SK-N-SH (cell line): ENCODE measurements at regions not wholly inside any gene's neighbourhood (a gene's known extent, or its start where the extent isn't known, plus 50 kb on each side); places are given as distances from the start of the nearest gene placed in this dataset.

Source experiments
- CTCF ChIA-PET: fragments of 300-600, 350-600 bp; formaldehyde crosslinking; extraction: SDS; loops from one replicate; lab custom pipeline; 2021; lab: Yijun Ruan, JAX
- POLR2A ChIA-PET: fragments of 350-600 bp; sonication (Branson Sonifier 250); formaldehyde crosslinking; extraction: SDS; loops from one replicate; lab custom pipeline; 2020; ENCODE audit warnings: antibody characterized with exemption, inconsistent platforms; lab: Yijun Ruan, JAX
- DNase-seq: peaks from one replicate; pipeline ENCODE4 v3.0.0; 2012
- H2AFZ ChIP-seq: fragments of 200-600 bp; sonication (generic); 2 replicates; pipeline ENCODE4 v1.8.1; 2016; ENCODE audit warnings: antibody characterized with exemption, mild to moderate bottlenecking, low read depth
- H3F3A ChIP-seq: fragments of 200-600 bp; sonication (generic); replicated peaks from 2 replicates; pipeline ENCODE3; 2016; ENCODE audit warnings: antibody characterized with exemption, mild to moderate bottlenecking; ENCODE audit not compliant: insufficient read depth
- H3K27ac ChIP-seq, 2 experiments: fragments of 200-500 bp in 1 of 2; fragments of 200-600 bp in 1 of 2; sonication (Bioruptor generic) in 1 of 2; sonication (generic), shearing (Covaris generic) in 1 of 2; 2 replicates each; pipeline versions ENCODE4 v1.5.1 to v1.6.1; 2014 to 2016; ENCODE audit warnings: low read depth in 2 of 2, inconsistent platforms in 1 of 2, low read length in 1 of 2, mild to moderate bottlenecking in 1 of 2, mixed read lengths in 1 of 2
- H3K27me3 ChIP-seq: fragments of 200-600 bp; sonication (generic), shearing (Covaris generic); 2 replicates; pipeline ENCODE4 v1.6.1; 2016; ENCODE audit warnings: mixed run types; ENCODE audit not compliant: insufficient read depth
- H3K36me3 ChIP-seq, 2 experiments: fragments of 200-500 bp in 1 of 2; fragments of 200-600 bp in 1 of 2; sonication (Bioruptor generic) in 1 of 2; sonication (generic) in 1 of 2; replicated peaks in 1 of 2; 2 replicates each; pipeline versions ENCODE3 to v1.5.1; 2014 to 2016; ENCODE audit warnings: low read length in 1 of 2, mild to moderate bottlenecking in 1 of 2; ENCODE audit not compliant: insufficient read depth in 2 of 2, control insufficient read depth in 1 of 2
- H3K4me1 ChIP-seq, 2 experiments: fragments of 200-500 bp in 1 of 2; fragments of 200-600 bp in 1 of 2; sonication (Bioruptor generic) in 1 of 2; sonication (generic), shearing (Covaris generic) in 1 of 2; 2 replicates each; pipeline versions ENCODE4 v1.5.1 to v1.6.1; 2014 to 2016; ENCODE audit warnings: low read depth in 1 of 2, low read length in 1 of 2, mixed run types in 1 of 2; ENCODE audit not compliant: insufficient read depth in 2 of 2, control insufficient read depth in 1 of 2
- H3K4me2 ChIP-seq: fragments of 200-600 bp; sonication (generic), shearing (Covaris generic); 2 replicates; pipeline ENCODE4 v1.6.1; 2017; ENCODE audit warnings: mixed run types
- H3K4me3 ChIP-seq, 2 experiments: fragments of 200-500 bp in 1 of 2; fragments of 200-600 bp in 1 of 2; sonication (Bioruptor generic) in 1 of 2; sonication (generic), shearing (Covaris generic) in 1 of 2; 2 replicates each; pipeline versions ENCODE4 v1.5.1 to v1.8.1; 2014 to 2016; ENCODE audit warnings: low read depth in 2 of 2, inconsistent platforms in 1 of 2, low read length in 1 of 2, mild to moderate bottlenecking in 1 of 2, mixed read lengths in 1 of 2, moderate library complexity in 1 of 2
- H3K79me2 ChIP-seq: fragments of 200-600 bp; sonication (generic); 2 replicates; pipeline ENCODE4 v1.8.1; 2017; ENCODE audit warnings: mild to moderate bottlenecking; ENCODE audit not compliant: insufficient read depth
- H3K9ac ChIP-seq: fragments of 200-600 bp; sonication (generic); 2 replicates; pipeline ENCODE4 v1.6.1; 2017; ENCODE audit warnings: mixed run types
- H3K9me2 ChIP-seq: fragments of 200-600 bp; sonication (generic); 2 replicates; pipeline ENCODE4 v1.6.1; 2017; ENCODE audit warnings: mixed run types
- H3K9me3 ChIP-seq: fragments of 200-600 bp; sonication (generic); 2 replicates; pipeline ENCODE4 v1.6.1; 2017; ENCODE audit warnings: mixed run types, mild to moderate bottlenecking, moderate library complexity
- H4K20me1 ChIP-seq: fragments of 200-600 bp; sonication (generic); 2 replicates; pipeline ENCODE4 v1.6.1; 2017; ENCODE audit warnings: mild to moderate bottlenecking, mixed run types; ENCODE audit not compliant: insufficient read depth
- CHD2 ChIP-seq: fragments of 150-350 bp; IDR thresholded peaks from 2 replicates; pipeline ENCODE4 v1.6.1; 2018; ENCODE audit warnings: low read length; ENCODE audit not compliant: partially characterized antibody
- EP300 ChIP-seq, 2 experiments: IDR thresholded peaks; 2 replicates each; pipeline versions ENCODE4 v1.4.0 to v1.6.1; 2012; ENCODE audit warnings: borderline replicate concordance in 1 of 2, low read depth in 1 of 2, low read length in 1 of 2
- FOXM1 ChIP-seq: IDR thresholded peaks from 2 replicates; pipeline ENCODE4 v1.4.0; 2012; ENCODE audit warnings: low read depth, mild to moderate bottlenecking
- MAX ChIP-seq: IDR thresholded peaks from 2 replicates; pipeline ENCODE4 v1.4.0; 2012; ENCODE audit warnings: low read depth
- MEF2A ChIP-seq: IDR thresholded peaks from 2 replicates; pipeline ENCODE4 v1.4.0; 2012; ENCODE audit warnings: low read depth, borderline replicate concordance
- MXI1 ChIP-seq: IDR thresholded peaks from 2 replicates; pipeline ENCODE4 v1.6.1; 2012; ENCODE audit warnings: mild to moderate bottlenecking, low read depth, low read length, improper control_type of control experiment
- RCOR1 ChIP-seq: fragments of 150-350 bp; IDR thresholded peaks from 2 replicates; pipeline ENCODE4 v1.6.1; 2017; ENCODE audit warnings: antibody characterized with exemption, low read length
- RXRA ChIP-seq: IDR thresholded peaks from 2 replicates; pipeline ENCODE4 v1.4.0; 2012; ENCODE audit warnings: low read depth, mild to moderate bottlenecking, borderline replicate concordance
- SMC3 ChIP-seq: IDR thresholded peaks from 2 replicates; pipeline ENCODE4 v1.6.1; 2012; ENCODE audit warnings: low read depth, low read length, improper control_type of control experiment
- TEAD4 ChIP-seq: IDR thresholded peaks from 2 replicates; pipeline ENCODE4 v1.4.0; 2012; ENCODE audit warnings: mild to moderate bottlenecking, borderline replicate concordance; ENCODE audit not compliant: insufficient read depth
- WGBS: methylation state at CpG from one replicate; pipeline ENCODE4 v1.1.6; 2017; ENCODE audit warnings: low lambda C conversion rate; 5-methylcytosine and 5-hydroxymethylcytosine counted together
- TF ChIP-seq, protein P1 (sequence below): fragments of 150-350 bp; IDR thresholded peaks from 2 replicates; pipeline ENCODE4 v1.6.1; 2016; ENCODE audit warnings: mild to moderate bottlenecking, low read depth, low read length
- TF ChIP-seq, protein P2 (sequence below): IDR thresholded peaks from 2 replicates; pipeline ENCODE4 v1.4.0; 2012; ENCODE audit warnings: low read depth, borderline replicate concordance

GRCh38 chr4:154973244-154974035 lies 192.4 kb downstream of the RBM46 start:
- POLR2A ChIA-PET: no interaction called here
- H3K79me2 ChIP-seq: no peaks in the 10 kb centered on the region
- no peak overlapping the region for H3K4me3 ChIP-seq
- WGBS: 24% methylated on average over 6 of the region's 6 CpGs
- no peak overlapping the region for H2AFZ ChIP-seq
- H3K36me3 ChIP-seq: no peaks in the 10 kb centered on the region
- H4K20me1 ChIP-seq: no peaks in the 10 kb centered on the region
- H3K9me3 ChIP-seq: no peaks in the 10 kb centered on the region
- no peak overlapping the region for H3K27ac ChIP-seq
- CTCF ChIA-PET: interaction anchor here (1.1 kb wide), 1 partner anchor 9 kb away, joined by 3 read pairs; no protein-coding TSS in a partner anchor
- H3K9me2 ChIP-seq: no peaks in the 10 kb centered on the region
- no peak overlapping the region for H3K9ac ChIP-seq
- DNase-seq: no peak
- no peak overlapping the region for H3K4me2 ChIP-seq
- TF ChIP-seq FOXM1 (no peak), MAX (no peak), RXRA (no peak)
- TF ChIP-seq, protein P1, sequence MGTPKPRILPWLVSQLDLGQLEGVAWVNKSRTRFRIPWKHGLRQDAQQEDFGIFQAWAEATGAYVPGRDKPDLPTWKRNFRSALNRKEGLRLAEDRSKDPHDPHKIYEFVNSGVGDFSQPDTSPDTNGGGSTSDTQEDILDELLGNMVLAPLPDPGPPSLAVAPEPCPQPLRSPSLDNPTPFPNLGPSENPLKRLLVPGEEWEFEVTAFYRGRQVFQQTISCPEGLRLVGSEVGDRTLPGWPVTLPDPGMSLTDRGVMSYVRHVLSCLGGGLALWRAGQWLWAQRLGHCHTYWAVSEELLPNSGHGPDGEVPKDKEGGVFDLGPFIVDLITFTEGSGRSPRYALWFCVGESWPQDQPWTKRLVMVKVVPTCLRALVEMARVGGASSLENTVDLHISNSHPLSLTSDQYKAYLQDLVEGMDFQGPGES: no peak
- TF ChIP-seq, all 33 proteins: peak for 0
- Histone ChIP-seq H3K27me3 (no peaks in the 10 kb centered on the region), H3F3A (no peaks in the 10 kb centered on the region), H3K4me1 (no peaks in the 10 kb centered on the region)

- ChIA-PET POLR2A (no interaction called here), CTCF (interaction anchor here (1.2 kb wide), 1 partner anchor 376 kb away, joined by 3 read pairs; no protein-coding TSS in a partner anchor)
- no peaks in the 10 kb centered on the region for H3K79me2 ChIP-seq
- H3K9me3 ChIP-seq: no peaks in the 10 kb centered on the region
- H3K27ac ChIP-seq: no peak overlapping the region
- WGBS: 67% methylated on average over 6 of the region's 6 CpGs
- H4K20me1 ChIP-seq: no peaks in the 10 kb centered on the region
- H3K4me2 ChIP-seq: no peak overlapping the region
- no peaks in the 10 kb centered on the region for H3F3A ChIP-seq
- TF ChIP-seq EP300 (IDR thresholded peaks at IDR 0.05; ENCODE audit: borderline replicate concordance in 1 of 2, low read depth in 1 of 2, low read length in 1 of 2): no peak
- no peak for TF ChIP-seq TEAD4
- TF ChIP-seq, protein P2, sequence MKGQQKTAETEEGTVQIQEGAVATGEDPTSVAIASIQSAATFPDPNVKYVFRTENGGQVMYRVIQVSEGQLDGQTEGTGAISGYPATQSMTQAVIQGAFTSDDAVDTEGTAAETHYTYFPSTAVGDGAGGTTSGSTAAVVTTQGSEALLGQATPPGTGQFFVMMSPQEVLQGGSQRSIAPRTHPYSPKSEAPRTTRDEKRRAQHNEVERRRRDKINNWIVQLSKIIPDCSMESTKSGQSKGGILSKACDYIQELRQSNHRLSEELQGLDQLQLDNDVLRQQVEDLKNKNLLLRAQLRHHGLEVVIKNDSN: no peak
- TF ChIP-seq MAX: no peak
- TF ChIP-seq CHD2: no peak
- TF ChIP-seq, protein P1: no peak
- no peak for TF ChIP-seq MEF2A
- no peak for TF ChIP-seq RCOR1
- TF ChIP-seq SMC3: no peak
- TF ChIP-seq MXI1: no peak
- no peaks in the 10 kb centered on the region for H3K36me3 ChIP-seq
- no peak for DNase-seq
- no peaks in the 10 kb centered on the region for H3K27me3 ChIP-seq
- H3K4me1 ChIP-seq: no peaks in the 10 kb centered on the region; a peak in 1 of 4 replicates
- no peak overlapping the region for H3K9ac ChIP-seq
- H3K9me2 ChIP-seq: no peaks in the 10 kb centered on the region
- no peak overlapping the region for H3K4me3 ChIP-seq
- no peak overlapping the region for H2AFZ ChIP-seq
These were observed 196.2 kb downstream of the RBM46 start for GRCh38 chr4:154977228-154977627.
